Activated naive CD8-positive, alpha-beta T cell treated with anti-CD3 and anti-CD28 coated beads, Interleukin-2, amount 50 U/mL, for 24 hours (primary cell): ENCODE measurements at regions not wholly inside any gene's neighbourhood (a gene's known extent, or its start where the extent isn't known, plus 50 kb on each side); places are given as distances from the start of the nearest gene placed in this dataset.
"Not testable (repeated sequence)": the region's sequence is repeated elsewhere in the genome, so short reads cannot be mapped to it uniquely, and the experiment has no call there.

Experiments used
- ATAC-seq: fragments of 150-1000 bp; cut with Tn5 transposase; one replicate; pipeline ENCODE4 v1.10.0; 2021
- DNase-seq: peaks from one replicate; pipeline ENCODE4 v3.0.0; 2021
- H3K27ac Mint-ChIP-seq: one replicate; pipeline ENCODE4 v1.8.0; 2021; ENCODE audit warnings: mild to moderate bottlenecking, mixed read lengths
- H3K27me3 Mint-ChIP-seq: one replicate; pipeline ENCODE4 v1.8.0; 2021; ENCODE audit warnings: mixed read lengths
- H3K36me3 Mint-ChIP-seq: one replicate; pipeline ENCODE4 v1.8.0; 2021; ENCODE audit warnings: low read depth, mixed read lengths
- H3K4me1 Mint-ChIP-seq: one replicate; pipeline ENCODE4 v1.8.0; 2021; ENCODE audit warnings: mixed read lengths
- H3K4me3 Mint-ChIP-seq: one replicate; pipeline ENCODE4 v1.8.0; 2021; ENCODE audit warnings: mild to moderate bottlenecking, moderate library complexity, mixed read lengths
- H3K9me3 Mint-ChIP-seq: one replicate; pipeline ENCODE4 v1.8.0; 2021; ENCODE audit warnings: mixed read lengths

GRCh38 chr4:1589098-1589497 is 95.0 kb downstream of the FAM53A start:
- Mint-ChIP-seq H3K27me3 (peaks cover 6% of the 10 kb centered on the region), H3K27ac (no peak overlapping the region), H3K9me3 (peaks cover 21% of the 10 kb centered on the region), H3K4me1 (no peaks in the 10 kb centered on the region), H3K4me3 (no peak overlapping the region), H3K36me3 (peaks cover 5% of the 10 kb centered on the region)
- DNase-seq (no peak), ATAC-seq (no peak)

- ATAC-seq, result no peak
- Mint-ChIP-seq H3K4me3 (no peak overlapping the region), H3K27me3 (peaks cover 6% of the 10 kb centered on the region), H3K4me1 (no peaks in the 10 kb centered on the region), H3K27ac (no peak overlapping the region), H3K36me3 (peaks cover 5% of the 10 kb centered on the region), H3K9me3 (peaks cover 21% of the 10 kb centered on the region)
- no peak for DNase-seq
Observed at GRCh38 chr4:1588306-1588705, 95.8 kb downstream of the FAM53A start.

GRCh38 chr4:1584498-1584897 is 99.6 kb downstream of the FAM53A start:
- peaks cover 14% of the 10 kb centered on the region for H3K9me3 Mint-ChIP-seq
- H3K4me1 Mint-ChIP-seq, result peaks cover 4% of the 10 kb centered on the region
- DNase-seq, result no peak
- H3K36me3 Mint-ChIP-seq, result no peaks in the 10 kb centered on the region
- H3K4me3 Mint-ChIP-seq, result no peak overlapping the region
- no peak for ATAC-seq
- H3K27ac Mint-ChIP-seq, result no peak overlapping the region
- H3K27me3 Mint-ChIP-seq, result peaks cover 6% of the 10 kb centered on the region

- Mint-ChIP-seq H3K36me3 (no peaks in the 10 kb centered on the region), H3K27me3 (peaks cover 4% of the 10 kb centered on the region), H3K4me3 (no peak overlapping the region), H3K4me1 (peaks cover 4% of the 10 kb centered on the region), H3K27ac (no peak overlapping the region), H3K9me3 (peaks cover 7% of the 10 kb centered on the region)
- DNase-seq (no peak), ATAC-seq (no peak)
Observed at GRCh38 chr4:1583859-1584258, 100.3 kb downstream of the FAM53A start.

- no peak overlapping the region for H3K27ac Mint-ChIP-seq
- no peak overlapping the region for H3K4me3 Mint-ChIP-seq
- H3K4me1 Mint-ChIP-seq, result peaks cover 4% of the 10 kb centered on the region
- peaks cover 2% of the 10 kb centered on the region for H3K27me3 Mint-ChIP-seq
- DNase-seq (no peak), ATAC-seq (no peak)
- peaks cover 2% of the 10 kb centered on the region for H3K9me3 Mint-ChIP-seq
- H3K36me3 Mint-ChIP-seq, result no peaks in the 10 kb centered on the region
Observed at GRCh38 chr4:1583051-1583785, 100.9 kb downstream of the FAM53A start.

- Mint-ChIP-seq H3K9me3 (no peaks in the 10 kb centered on the region), H3K4me1 (peaks cover 4% of the 10 kb centered on the region), H3K4me3 (no peak overlapping the region), H3K27me3 (peaks cover 2% of the 10 kb centered on the region), H3K27ac (no peak overlapping the region), H3K36me3 (no peaks in the 10 kb centered on the region)
- ATAC-seq, result no peak
- no peak for DNase-seq
Observed at GRCh38 chr4:1582227-1582626, 101.9 kb downstream of the FAM53A start.

- peak; percentile 87 for DNase-seq
- H3K27me3 Mint-ChIP-seq, H3K9me3 Mint-ChIP-seq, H3K36me3 Mint-ChIP-seq, H3K4me3 Mint-ChIP-seq, H3K4me1 Mint-ChIP-seq: not testable (repeated sequence)
- H3K27ac Mint-ChIP-seq, result peak overlapping the region; percentile 27
- peak; percentile 65 for ATAC-seq
Observed at GRCh38 chr4:1581164-1581894, 102.8 kb downstream of the FAM53A start.

GRCh38 chr4:1580692-1581012 is 103.5 kb downstream of the FAM53A start:
- H3K36me3 Mint-ChIP-seq, ATAC-seq, H3K9me3 Mint-ChIP-seq, DNase-seq, H3K4me1 Mint-ChIP-seq, H3K27me3 Mint-ChIP-seq, H3K27ac Mint-ChIP-seq, H3K4me3 Mint-ChIP-seq: not testable (repeated sequence)

GRCh38 chr4:1579901-1580691 is 104.0 kb downstream of the FAM53A start:
- peaks cover 4% of the 10 kb centered on the region for H3K4me1 Mint-ChIP-seq
- no peak overlapping the region for H3K27ac Mint-ChIP-seq
- H3K27me3 Mint-ChIP-seq, result no peaks in the 10 kb centered on the region
- H3K4me3 Mint-ChIP-seq, result peak overlapping the region; percentile 68
- no peaks in the 10 kb centered on the region for H3K36me3 Mint-ChIP-seq
- ATAC-seq (peak; percentile 45), DNase-seq (peak; percentile 90)
- no peaks in the 10 kb centered on the region for H3K9me3 Mint-ChIP-seq

GRCh38 chr4:1579001-1579900 is 104.9 kb downstream of the FAM53A start:
- Mint-ChIP-seq H3K4me3 (peak overlapping the region; percentile 68), H3K27ac (no peak overlapping the region), H3K27me3 (no peaks in the 10 kb centered on the region), H3K36me3 (no peaks in the 10 kb centered on the region), H3K9me3 (no peaks in the 10 kb centered on the region), H3K4me1 (peaks cover 4% of the 10 kb centered on the region)
- ATAC-seq (peak; percentile 78), DNase-seq (peak; percentile 76)

GRCh38 chr4:1578251-1578773 is 105.8 kb downstream of the FAM53A start:
- Mint-ChIP-seq H3K27ac (no peak overlapping the region), H3K36me3 (no peaks in the 10 kb centered on the region), H3K4me3 (peak overlapping the region; percentile 24), H3K9me3 (no peaks in the 10 kb centered on the region), H3K27me3 (no peaks in the 10 kb centered on the region), H3K4me1 (peaks cover 4% of the 10 kb centered on the region)
- no peak for ATAC-seq
- no peak for DNase-seq

- ATAC-seq, result no peak
- no peaks in the 10 kb centered on the region for H3K9me3 Mint-ChIP-seq
- peaks cover 4% of the 10 kb centered on the region for H3K4me1 Mint-ChIP-seq
- H3K27me3 Mint-ChIP-seq, result no peaks in the 10 kb centered on the region
- H3K36me3 Mint-ChIP-seq, result no peaks in the 10 kb centered on the region
- no peak for DNase-seq
- H3K4me3 Mint-ChIP-seq, result no peak overlapping the region
- H3K27ac Mint-ChIP-seq, result no peak overlapping the region
Observed at GRCh38 chr4:1577822-1578217, 106.3 kb downstream of the FAM53A start.

- Mint-ChIP-seq H3K4me3 (no peak overlapping the region), H3K9me3 (no peaks in the 10 kb centered on the region), H3K27ac (no peak overlapping the region), H3K27me3 (no peaks in the 10 kb centered on the region), H3K4me1 (peaks cover 4% of the 10 kb centered on the region), H3K36me3 (no peaks in the 10 kb centered on the region)
- ATAC-seq, result no peak
- DNase-seq, result no peak
Observed at GRCh38 chr4:1576961-1577821, 106.9 kb downstream of the FAM53A start.
